ENCODE measurements at regions not wholly inside any gene's neighbourhood (a gene's known extent, or its start where the extent isn't known, plus 50 kb on each side); places are given as distances from the start of the nearest gene placed in this dataset.

DNA sequence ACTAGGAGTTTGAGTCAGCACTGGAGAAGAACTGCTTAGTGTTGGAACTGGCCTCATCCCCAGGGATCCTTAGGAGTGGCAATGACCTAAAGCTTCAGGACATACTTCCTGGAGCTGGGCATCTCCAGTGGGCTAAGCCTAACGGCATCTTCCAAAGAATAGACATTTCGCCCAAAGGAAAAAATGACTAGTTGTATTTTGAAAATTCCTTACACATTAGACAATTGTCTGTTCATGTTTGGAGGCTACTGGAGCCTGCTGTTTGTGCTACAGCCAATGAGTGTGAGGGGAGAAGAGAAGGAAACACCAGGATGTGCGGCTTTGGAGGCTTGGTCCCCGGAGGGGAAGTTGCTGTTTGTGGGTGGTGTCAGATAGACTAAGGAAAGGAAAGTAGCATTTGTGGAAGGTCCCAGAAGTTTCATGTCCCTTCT lies 77.6 kb downstream of the POLR2M start:
- H3K27me3 ChIP-seq: no peaks in the 10 kb centered on the region
- H3K9me3 ChIP-seq: no peaks in the 10 kb centered on the region
- H3K4me1 ChIP-seq: no peaks in the 10 kb centered on the region
- H3K36me3 ChIP-seq: no peaks in the 10 kb centered on the region
- in situ Hi-C loops (cut with MboI; ENCODE audit: low pct_ligation_motif_present in 1 of 4, low pct_unique_long_range_greater_than_20kb in 1 of 4, low sequenced_read_pairs in 3 of 4): no loop called here
- no peak overlapping the region for H3K27ac ChIP-seq
- DNase-seq: no peak
- whole genome bisulfite sequencing, 2 donors (ENCODE audit: low coverage in 1 of 2): 59 to 67% methylated on average over 1 to 4 of the region's 4 CpGs
- TF ChIP-seq CTCF (IDR thresholded peaks at IDR 0.05) (no peak), POLR2A (IDR thresholded peaks at IDR 0.05) (no peak), EP300 (IDR thresholded peaks at IDR 0.05; ENCODE audit: low read depth) (no peak), POLR2AphosphoS5 (IDR thresholded peaks at IDR 0.05) (no peak)
- no peak overlapping the region for H3K4me3 ChIP-seq
- intact Hi-C loops (cut with DNase I; ENCODE audit: low total_unique reads): no loop called here

DNA sequence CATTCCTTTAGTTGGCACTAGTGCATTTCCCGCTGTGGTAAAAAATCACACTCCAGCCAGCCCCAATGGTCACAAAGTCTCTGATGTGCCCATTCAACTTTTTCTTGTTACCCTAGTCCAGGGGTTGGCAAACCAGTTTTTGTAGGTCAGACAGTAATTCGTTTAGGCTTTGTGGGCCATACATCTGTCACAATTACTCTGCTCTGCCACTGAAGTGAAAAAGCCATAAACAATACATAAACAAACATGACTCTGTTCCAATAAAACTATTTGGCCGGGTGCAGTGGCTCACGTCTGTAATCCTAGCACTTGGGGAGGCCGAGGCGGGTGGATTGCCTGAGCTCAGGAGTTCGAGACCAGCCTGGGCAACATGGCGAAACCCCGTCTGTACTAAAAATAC lies 78.5 kb downstream of the POLR2M start:
- in situ Hi-C loops (cut with MboI; ENCODE audit: low pct_ligation_motif_present in 1 of 4, low pct_unique_long_range_greater_than_20kb in 1 of 4, low sequenced_read_pairs in 3 of 4): no loop called here
- Histone ChIP-seq H3K27ac (no peak overlapping the region), H3K9me3 (no peaks in the 10 kb centered on the region), H3K27me3 (no peaks in the 10 kb centered on the region), H3K4me3 (no peak overlapping the region), H3K4me1 (no peaks in the 10 kb centered on the region), H3K36me3 (no peaks in the 10 kb centered on the region)
- intact Hi-C loops (cut with DNase I; ENCODE audit: low total_unique reads): no loop called here
- WGBS, 2 donors (ENCODE audit: low coverage in 1 of 2): 60% methylated on average over 6 to 9 of the region's 9 CpGs
- TF ChIP-seq CTCF (IDR thresholded peaks at IDR 0.05) (no peak), POLR2A (IDR thresholded peaks at IDR 0.05) (no peak), EP300 (IDR thresholded peaks at IDR 0.05; ENCODE audit: low read depth) (no peak), POLR2AphosphoS5 (IDR thresholded peaks at IDR 0.05) (no peak)
- DNase-seq: no peak

- Histone ChIP-seq H3K27me3 (no peaks in the 10 kb centered on the region), H3K4me1 (no peaks in the 10 kb centered on the region), H3K4me3 (no peak overlapping the region), H3K9me3 (no peaks in the 10 kb centered on the region), H3K27ac (no peak overlapping the region), H3K36me3 (no peaks in the 10 kb centered on the region)
- WGBS, 2 donors (ENCODE audit: low coverage in 1 of 2): 87% methylated on average over 3 of the region's 3 CpGs; no CpG with 5 or more reads in 1 of the 2 donors
- TF ChIP-seq CTCF (IDR thresholded peaks at IDR 0.05) (no peak), POLR2AphosphoS5 (IDR thresholded peaks at IDR 0.05) (no peak), POLR2A (IDR thresholded peaks at IDR 0.05) (no peak)
- DNase-seq: no peak
- in situ Hi-C loops (cut with MboI; ENCODE audit: low pct_ligation_motif_present in 1 of 4, low pct_unique_long_range_greater_than_20kb in 1 of 4, low sequenced_read_pairs in 3 of 4) (no loop called here), intact Hi-C loops (cut with DNase I; ENCODE audit: low total_unique reads) (no loop called here)
Observed at GRCh38 chr15:57785959-57786358, 79.4 kb downstream of the POLR2M start.

DNA sequence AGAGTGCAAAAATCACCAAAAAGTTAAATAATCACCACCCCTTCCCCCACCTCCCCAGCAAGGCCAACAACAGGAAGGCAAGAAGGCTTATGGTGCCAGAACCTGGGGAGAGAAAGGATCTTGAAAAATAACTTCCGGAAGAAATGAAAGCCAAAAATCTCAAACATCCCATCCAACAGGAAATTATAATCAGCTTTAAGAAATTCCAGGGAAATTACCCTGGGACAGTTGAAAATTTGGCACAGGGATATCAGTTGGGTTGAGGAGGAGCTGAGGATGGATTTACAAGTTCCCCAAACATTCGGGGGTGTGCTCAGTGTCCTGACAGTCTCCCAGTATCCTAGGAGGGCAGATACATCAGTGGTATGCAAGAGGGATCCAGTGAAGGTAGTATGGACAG lies 82.7 kb downstream of the POLR2M start:
- no peak overlapping the region for H3K27ac ChIP-seq
- peaks cover 0 to 16% (median 11%) of the 10 kb centered on the region in 4 donors for H3K4me1 ChIP-seq
- no peaks in the 10 kb centered on the region for H3K36me3 ChIP-seq
- intact Hi-C loops (cut with DNase I; ENCODE audit: low total_unique reads) (no loop called here), in situ Hi-C loops (cut with MboI; ENCODE audit: low pct_ligation_motif_present in 1 of 4, low pct_unique_long_range_greater_than_20kb in 1 of 4, low sequenced_read_pairs in 3 of 4) (no loop called here)
- no peak overlapping the region for H3K4me3 ChIP-seq
- WGBS, 2 donors (ENCODE audit: low coverage in 1 of 2): 83 to 100% methylated on average over 1 to 2 of the region's 2 CpGs
- TF ChIP-seq POLR2A (IDR thresholded peaks at IDR 0.05) (no peak), POLR2AphosphoS5 (IDR thresholded peaks at IDR 0.05) (no peak), EP300 (IDR thresholded peaks at IDR 0.05; ENCODE audit: low read depth) (no peak), CTCF (IDR thresholded peaks at IDR 0.05) (no peak)
- H3K27me3 ChIP-seq: no peaks in the 10 kb centered on the region
- H3K9me3 ChIP-seq: no peaks in the 10 kb centered on the region
- no peak for DNase-seq

Data from transverse colon (tissue), 4 donors.